ENCODE measurements at regions not wholly inside any gene's neighbourhood (a gene's known extent, or its start where the extent isn't known, plus 50 kb on each side); places are given as distances from the start of the nearest gene placed in this dataset.

DNA sequence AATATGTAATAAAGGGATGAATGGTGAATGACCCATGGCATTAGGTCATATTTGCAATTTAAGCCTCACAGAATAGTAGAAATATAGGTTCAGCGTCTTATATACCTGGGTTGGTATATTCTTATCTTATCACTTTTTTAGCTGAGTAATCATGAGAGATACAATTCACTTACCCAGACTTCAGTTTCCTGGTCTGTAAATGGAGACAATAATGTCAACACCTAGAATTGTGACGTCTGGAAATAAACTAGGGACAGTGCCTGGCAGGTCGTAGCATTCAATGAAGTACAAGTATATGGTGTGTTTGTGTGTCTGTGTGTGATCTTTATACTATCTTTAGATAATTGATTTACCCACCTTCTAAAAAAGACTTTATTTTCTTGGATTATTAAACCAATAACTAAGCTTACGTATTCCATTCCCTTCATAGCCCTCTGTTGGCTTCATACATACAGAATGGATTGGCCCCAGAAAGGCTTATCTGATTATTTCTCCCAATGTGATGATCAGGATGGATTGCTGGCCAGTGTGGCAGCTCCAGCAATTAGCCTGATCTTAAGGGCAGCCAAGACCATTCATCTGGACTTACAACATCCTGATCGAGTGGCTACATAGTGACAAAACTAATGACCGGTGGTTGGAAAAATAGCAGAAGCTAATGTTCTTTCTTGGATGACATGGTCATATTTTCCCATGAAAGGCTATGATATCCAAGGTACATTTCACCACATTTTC, 121.2 kb upstream of the NPVF start:
- no peaks in the 10 kb centered on the region for H3K36me3 Mint-ChIP-seq
- H3K4me3 Mint-ChIP-seq: no peak overlapping the region
- H3K9me3 Mint-ChIP-seq: no peaks in the 10 kb centered on the region
- no peaks in the 10 kb centered on the region for H3K27me3 Mint-ChIP-seq (ENCODE audit: low read depth)
- TF ChIP-seq, protein P1, sequence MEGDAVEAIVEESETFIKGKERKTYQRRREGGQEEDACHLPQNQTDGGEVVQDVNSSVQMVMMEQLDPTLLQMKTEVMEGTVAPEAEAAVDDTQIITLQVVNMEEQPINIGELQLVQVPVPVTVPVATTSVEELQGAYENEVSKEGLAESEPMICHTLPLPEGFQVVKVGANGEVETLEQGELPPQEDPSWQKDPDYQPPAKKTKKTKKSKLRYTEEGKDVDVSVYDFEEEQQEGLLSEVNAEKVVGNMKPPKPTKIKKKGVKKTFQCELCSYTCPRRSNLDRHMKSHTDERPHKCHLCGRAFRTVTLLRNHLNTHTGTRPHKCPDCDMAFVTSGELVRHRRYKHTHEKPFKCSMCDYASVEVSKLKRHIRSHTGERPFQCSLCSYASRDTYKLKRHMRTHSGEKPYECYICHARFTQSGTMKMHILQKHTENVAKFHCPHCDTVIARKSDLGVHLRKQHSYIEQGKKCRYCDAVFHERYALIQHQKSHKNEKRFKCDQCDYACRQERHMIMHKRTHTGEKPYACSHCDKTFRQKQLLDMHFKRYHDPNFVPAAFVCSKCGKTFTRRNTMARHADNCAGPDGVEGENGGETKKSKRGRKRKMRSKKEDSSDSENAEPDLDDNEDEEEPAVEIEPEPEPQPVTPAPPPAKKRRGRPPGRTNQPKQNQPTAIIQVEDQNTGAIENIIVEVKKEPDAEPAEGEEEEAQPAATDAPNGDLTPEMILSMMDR (IDR thresholded peaks at IDR 0.05; ENCODE audit: unreplicated experiment): no peak
- no peak for DNase-seq (ENCODE audit: low spot score in 2 of 2, unreplicated experiment in 2 of 2)
- no peak overlapping the region for H3K27ac Mint-ChIP-seq
- H3K4me1 Mint-ChIP-seq: peaks cover 14% of the 10 kb centered on the region

DNA sequence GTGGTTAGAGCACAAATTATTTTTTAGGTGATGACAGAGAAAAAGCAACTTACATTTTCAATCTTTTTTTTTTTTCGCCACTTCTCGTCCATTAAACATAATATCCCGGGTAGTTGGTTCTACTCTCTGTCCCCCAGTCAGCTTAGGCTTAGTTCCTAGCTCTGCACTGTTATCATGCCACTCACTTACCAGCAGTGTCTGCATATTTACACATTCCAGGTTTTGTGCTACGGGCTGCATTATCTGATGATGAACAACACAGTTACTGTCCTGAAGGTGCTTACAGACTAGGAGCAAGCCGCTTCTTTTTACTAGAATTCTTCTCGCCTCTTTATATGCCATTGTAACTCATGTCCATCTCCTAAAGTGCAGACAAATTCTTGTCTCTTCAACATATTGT, 121.8 kb upstream of the NPVF start:
- Mint-ChIP-seq H3K36me3 (no peaks in the 10 kb centered on the region), H3K27ac (no peak overlapping the region), H3K9me3 (no peaks in the 10 kb centered on the region), H3K27me3 (ENCODE audit: low read depth) (no peaks in the 10 kb centered on the region), H3K4me1 (peaks cover 14% of the 10 kb centered on the region), H3K4me3 (no peak overlapping the region)
- TF ChIP-seq, protein P1 (IDR thresholded peaks at IDR 0.05; ENCODE audit: unreplicated experiment): no peak
- no peak for DNase-seq (ENCODE audit: low spot score in 2 of 2, unreplicated experiment in 2 of 2)

DNA sequence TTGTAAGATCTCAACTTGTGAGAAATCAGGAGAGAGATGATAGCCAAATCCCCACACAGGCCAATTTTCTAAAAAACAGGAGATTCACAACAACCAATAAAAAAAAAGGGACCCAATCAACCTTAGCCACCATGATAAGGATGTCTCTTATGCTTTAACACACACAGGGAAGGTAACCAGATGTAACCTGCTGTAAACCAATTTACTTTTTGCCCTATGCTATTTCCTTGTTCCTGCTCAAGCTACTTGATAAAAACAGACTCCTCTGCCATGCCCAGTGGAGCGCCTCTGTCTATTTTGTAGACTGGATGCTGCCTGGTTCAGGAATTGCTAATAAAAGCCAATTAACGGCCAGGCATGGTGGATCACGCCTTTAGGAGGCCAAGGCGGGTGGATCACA, 123.5 kb upstream of the NPVF start:
- Mint-ChIP-seq H3K4me3 (no peak overlapping the region), H3K27ac (no peak overlapping the region), H3K4me1 (peaks cover 14% of the 10 kb centered on the region), H3K36me3 (no peaks in the 10 kb centered on the region), H3K27me3 (ENCODE audit: low read depth) (no peaks in the 10 kb centered on the region), H3K9me3 (no peaks in the 10 kb centered on the region)
- TF ChIP-seq, protein P1 (IDR thresholded peaks at IDR 0.05; ENCODE audit: unreplicated experiment): no peak
- no peak for DNase-seq (ENCODE audit: low spot score in 2 of 2, unreplicated experiment in 2 of 2)

DNA sequence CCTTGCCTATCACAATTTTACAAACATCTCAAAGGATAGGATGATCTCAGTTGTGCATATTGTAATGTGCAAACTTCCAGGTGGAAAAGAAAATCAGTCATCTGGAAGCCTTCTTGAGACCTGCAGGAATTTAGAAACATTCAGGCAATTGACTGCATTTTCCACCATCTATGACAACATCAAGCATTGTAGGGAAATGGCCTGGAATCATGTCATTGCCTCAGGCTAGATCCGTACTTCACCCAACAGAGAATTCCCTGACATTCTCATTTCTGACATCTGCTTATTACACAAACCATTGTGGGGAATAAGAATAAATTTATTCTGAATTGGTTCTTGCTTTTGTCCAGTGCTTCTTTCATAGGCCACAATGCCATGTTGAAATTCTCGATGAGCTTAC, 124.9 kb upstream of the NPVF start:
- Mint-ChIP-seq H3K36me3 (no peaks in the 10 kb centered on the region), H3K9me3 (no peaks in the 10 kb centered on the region), H3K4me3 (no peak overlapping the region), H3K27ac (no peak overlapping the region), H3K4me1 (peaks cover 6% of the 10 kb centered on the region), H3K27me3 (ENCODE audit: low read depth) (no peaks in the 10 kb centered on the region)
- no peak for DNase-seq (ENCODE audit: low spot score in 2 of 2, unreplicated experiment in 2 of 2)
- TF ChIP-seq, protein P1 (IDR thresholded peaks at IDR 0.05; ENCODE audit: unreplicated experiment): no peak

DNA sequence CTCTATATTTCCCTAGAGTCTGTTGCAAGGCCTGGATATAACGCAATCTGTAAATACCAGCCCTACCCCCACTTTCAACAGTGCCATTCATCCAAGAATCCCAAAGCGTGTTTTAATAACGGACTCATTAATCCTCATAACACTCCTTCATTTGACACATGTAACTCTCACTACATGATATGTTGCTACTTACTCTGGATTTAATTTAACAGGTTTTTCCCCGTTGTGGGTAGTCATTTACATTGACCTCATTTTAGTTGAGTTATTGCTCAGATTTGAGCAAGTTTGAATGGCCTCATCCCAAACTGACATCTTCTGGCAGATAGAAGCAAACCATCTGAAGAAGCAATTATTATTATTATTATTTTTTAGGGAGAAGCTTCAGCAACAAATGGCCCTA, 125.4 kb upstream of the NPVF start:
- no peak for DNase-seq (ENCODE audit: low spot score in 2 of 2, unreplicated experiment in 2 of 2)
- no peak overlapping the region for H3K4me3 Mint-ChIP-seq
- H3K27ac Mint-ChIP-seq: no peak overlapping the region
- TF ChIP-seq, protein P1 (IDR thresholded peaks at IDR 0.05; ENCODE audit: unreplicated experiment): no peak
- peaks cover 6% of the 10 kb centered on the region for H3K4me1 Mint-ChIP-seq
- H3K9me3 Mint-ChIP-seq: no peaks in the 10 kb centered on the region
- no peaks in the 10 kb centered on the region for H3K36me3 Mint-ChIP-seq
- no peaks in the 10 kb centered on the region for H3K27me3 Mint-ChIP-seq (ENCODE audit: low read depth)

Data from mesothelial cell of epicardium (in vitro differentiated cells).